GM03348 (cell line): ENCODE measurements at regions not wholly inside any gene's neighbourhood (a gene's known extent, or its start where the extent isn't known, plus 50 kb on each side); places are given as distances from the start of the nearest gene placed in this dataset.

Experiments used
- DNase-seq: peaks from one replicate; pipeline ENCODE4 v3.0.0; 2012; ENCODE audit warnings: low spot score

GRCh38 chr11:33557201-33557600 lies 143.4 kb downstream of the C11orf91 start:
- peak; percentile 79 for DNase-seq

- DNase-seq, result no peak
These were observed 146.4 kb downstream of the C11orf91 start for GRCh38 chr11:33554219-33554618.

- no peak for DNase-seq
These were observed 147.1 kb downstream of the C11orf91 start for GRCh38 chr11:33553486-33553885.

GRCh38 chr11:33552756-33553155 lies 147.9 kb downstream of the C11orf91 start:
- no peak for DNase-seq

GRCh38 chr11:33551051-33551450 lies 149.6 kb downstream of the C11orf91 start:
- no peak for DNase-seq

- DNase-seq, result no peak
These were observed 151.1 kb downstream of the C11orf91 start for GRCh38 chr11:33549483-33549882.

- DNase-seq, result peak; percentile 79
These were observed 154.7 kb downstream of the C11orf91 start for GRCh38 chr11:33545931-33546330.

GRCh38 chr11:33544593-33545373 lies 155.8 kb downstream of the C11orf91 start:
- DNase-seq, result no peak

- DNase-seq, result peak; percentile 67
These were observed 156.8 kb downstream of the C11orf91 start for GRCh38 chr11:33543823-33544222.

GRCh38 chr11:33542921-33543320 lies 157.7 kb downstream of the C11orf91 start:
- DNase-seq, result peak; percentile 57

- DNase-seq, result no peak
These were observed 159.4 kb downstream of the C11orf91 start for GRCh38 chr11:33540946-33541915.

GRCh38 chr11:33540427-33540826 lies 160.2 kb downstream of the C11orf91 start:
- DNase-seq, result no peak

GRCh38 chr11:33539751-33540150 lies 160.9 kb downstream of the C11orf91 start:
- peak; percentile 40 for DNase-seq

- DNase-seq, result no peak
These were observed 161.9 kb downstream of the C11orf91 start for GRCh38 chr11:33538726-33539125.

GRCh38 chr11:33536178-33536577 lies 164.4 kb downstream of the C11orf91 start:
- no peak for DNase-seq

GRCh38 chr11:33534575-33534974 lies 166.1 kb downstream of the C11orf91 start:
- DNase-seq, result no peak

- DNase-seq, result peak; percentile 15
These were observed 167.1 kb downstream of the C11orf91 start for GRCh38 chr11:33533386-33534052.

GRCh38 chr11:33532720-33533385 lies 167.8 kb downstream of the C11orf91 start:
- no peak for DNase-seq

- no peak for DNase-seq
These were observed 168.4 kb downstream of the C11orf91 start for GRCh38 chr11:33532257-33532656.

GRCh38 chr11:33531743-33532181 lies 168.9 kb downstream of the C11orf91 start:
- peak; percentile 88 for DNase-seq

GRCh38 chr11:33530815-33531214 lies 169.8 kb downstream of the C11orf91 start:
- DNase-seq, result peak; percentile 79

GRCh38 chr11:33529461-33529860 lies 171.2 kb downstream of the C11orf91 start:
- DNase-seq, result peak; percentile 18
